Femur (tissue), 1 donor: ENCODE measurements at regions not wholly inside any gene's neighbourhood (a gene's known extent, or its start where the extent isn't known, plus 50 kb on each side); places are given as distances from the start of the nearest gene placed in this dataset.
A peak's percentile ranks its signal among the peaks of the same experiment; 100 is the strongest.

Experiments
- DNase-seq: peaks from one replicate; pipeline ENCODE4 v3.0.0-alpha.2; 2017

DNA sequence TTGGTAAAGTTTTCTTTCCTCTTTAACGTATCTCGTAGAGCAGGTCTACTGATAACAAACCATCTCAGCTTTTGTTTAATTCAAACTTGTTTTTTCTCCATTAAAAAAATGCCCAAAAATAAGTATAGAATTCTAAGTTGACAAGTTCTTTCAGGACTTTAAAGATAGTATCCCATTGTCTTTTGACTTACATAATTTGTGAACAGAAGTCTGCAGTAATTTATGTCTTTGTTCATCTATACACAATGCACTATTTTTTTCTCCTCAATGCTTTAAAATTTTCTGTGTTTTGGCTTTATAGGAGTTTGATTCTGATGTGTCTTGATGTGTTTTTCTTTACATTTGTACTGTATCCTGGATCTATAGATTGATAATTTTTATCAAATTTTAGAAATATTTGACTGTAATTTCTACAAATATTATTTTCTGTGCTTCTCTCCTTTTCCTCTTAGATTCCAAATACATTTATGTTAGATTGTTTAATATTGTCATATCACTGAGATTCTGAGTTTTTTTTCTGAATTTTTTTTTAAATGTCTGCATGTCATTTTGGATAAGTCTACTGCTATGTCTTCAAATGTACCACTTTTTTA, 143.3 kb downstream of the FTCDNL1 start:
- no peak for DNase-seq

DNA sequence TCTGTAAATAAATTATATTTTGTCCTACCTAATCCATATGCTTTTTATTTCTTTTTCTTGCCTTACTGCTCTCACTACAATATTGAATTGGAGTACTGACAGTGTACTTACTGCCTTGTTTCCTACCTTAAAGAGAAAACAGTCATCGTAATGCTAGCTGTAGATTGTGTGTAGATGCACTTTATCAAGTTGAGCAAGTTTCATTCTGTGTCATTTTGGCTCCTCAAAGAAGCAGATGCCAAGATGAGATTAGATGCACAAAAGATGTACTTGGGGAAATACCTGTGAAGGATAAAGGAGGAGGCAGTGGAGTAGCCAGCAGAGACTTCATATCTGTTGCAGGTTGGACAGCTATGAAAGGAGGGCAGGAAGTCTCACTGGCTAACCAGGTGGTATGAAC, 145.5 kb downstream of the FTCDNL1 start:
- DNase-seq = no peak

DNA sequence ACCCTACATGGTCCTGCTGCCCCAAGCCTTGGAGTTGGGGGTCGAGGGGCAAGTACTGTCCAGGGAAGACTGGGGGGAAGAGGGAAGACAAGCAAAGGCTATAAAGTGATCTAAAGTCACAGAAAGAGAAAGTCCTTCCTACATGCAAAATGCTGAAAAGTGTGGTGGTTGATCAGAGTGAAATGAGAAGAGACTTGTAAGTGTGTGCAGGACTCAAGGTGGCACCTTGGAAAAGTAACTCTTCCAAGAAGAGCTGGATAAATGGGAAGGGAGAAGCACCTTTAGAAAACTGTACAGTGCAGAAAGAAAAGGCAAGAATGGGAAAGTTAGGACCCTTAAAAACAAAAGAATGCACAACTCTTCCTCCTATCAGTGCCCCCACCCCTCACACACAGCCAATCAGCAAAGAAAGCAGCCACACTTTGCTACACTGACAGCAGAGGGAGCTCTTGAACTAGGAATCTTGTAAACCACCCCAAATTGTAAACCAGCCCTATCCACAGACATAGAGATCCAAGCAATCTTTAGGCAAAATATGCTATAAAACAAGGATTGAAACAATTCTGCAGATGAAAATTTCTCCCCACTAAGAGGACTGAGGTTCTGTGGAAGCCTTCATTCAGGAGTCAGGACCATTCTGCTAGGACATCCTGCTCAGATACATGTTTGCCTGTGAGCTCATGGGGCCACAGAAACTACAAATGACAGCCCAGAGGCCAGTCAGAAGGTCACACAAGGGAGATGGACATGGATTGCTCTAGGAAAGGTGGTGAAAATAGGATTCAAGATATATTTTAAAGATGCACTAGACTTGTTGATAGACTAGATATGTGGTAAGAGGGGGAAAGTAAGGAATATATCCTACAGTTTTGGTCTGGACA, 146.4 kb downstream of the FTCDNL1 start:
- DNase-seq = peak; percentile 24

DNA sequence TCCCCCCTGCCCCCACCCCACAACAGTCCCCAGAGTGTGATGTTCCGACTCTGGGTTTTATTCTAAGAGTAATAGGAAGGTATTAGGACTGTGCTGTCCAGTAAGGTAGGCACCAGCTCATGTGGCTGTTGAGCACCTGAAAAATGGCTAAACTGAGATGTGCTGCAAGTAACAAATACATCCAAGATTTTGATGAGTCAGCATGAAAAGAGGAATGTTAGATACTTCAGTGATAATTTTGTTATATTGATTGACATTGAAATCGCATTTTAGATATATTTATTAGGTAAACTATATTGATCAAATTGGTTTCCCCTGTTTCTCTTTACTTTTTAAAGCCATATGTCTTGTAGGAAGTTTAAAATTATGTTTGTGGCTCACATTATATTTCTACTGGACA, 147.8 kb downstream of the FTCDNL1 start:
- DNase-seq = no peak

DNA sequence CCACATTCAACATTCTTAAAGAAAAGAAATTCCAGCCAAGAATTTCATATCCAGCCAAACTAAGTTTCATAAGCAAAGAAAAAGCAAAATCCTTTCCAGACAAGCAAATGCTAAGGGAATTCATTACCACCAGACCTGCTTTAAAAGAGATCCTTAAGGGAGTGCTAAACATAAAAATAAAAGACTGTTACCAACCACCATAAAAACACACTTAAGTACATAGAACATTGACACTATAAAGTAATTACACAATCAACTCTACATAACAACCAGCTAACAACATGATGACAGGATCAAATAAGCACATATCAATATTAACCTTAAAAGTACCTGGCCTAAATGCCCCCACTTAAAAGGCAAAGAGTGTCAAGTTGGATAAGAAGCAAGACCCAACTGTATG, 153.5 kb downstream of the FTCDNL1 start:
- no peak for DNase-seq

DNA sequence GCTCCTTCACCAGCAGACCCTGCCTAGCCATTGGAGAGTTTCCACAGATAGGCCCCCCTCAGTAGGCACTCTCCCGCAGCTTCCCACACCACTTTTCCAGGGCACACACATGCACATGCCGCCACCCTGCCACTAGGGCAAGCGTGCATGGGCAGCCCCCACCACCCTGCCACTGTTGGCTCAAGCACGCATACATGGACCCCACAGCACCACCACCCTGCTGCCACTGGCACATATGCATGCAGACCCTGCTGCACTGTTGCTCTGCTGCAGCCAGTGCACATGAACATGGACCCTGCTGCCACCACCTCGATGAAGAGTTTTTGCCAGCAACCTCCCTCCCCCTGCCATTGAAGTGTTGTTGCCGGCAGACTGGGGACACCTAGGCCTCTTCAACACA, 154.9 kb downstream of the FTCDNL1 start:
- DNase-seq = no peak

DNA sequence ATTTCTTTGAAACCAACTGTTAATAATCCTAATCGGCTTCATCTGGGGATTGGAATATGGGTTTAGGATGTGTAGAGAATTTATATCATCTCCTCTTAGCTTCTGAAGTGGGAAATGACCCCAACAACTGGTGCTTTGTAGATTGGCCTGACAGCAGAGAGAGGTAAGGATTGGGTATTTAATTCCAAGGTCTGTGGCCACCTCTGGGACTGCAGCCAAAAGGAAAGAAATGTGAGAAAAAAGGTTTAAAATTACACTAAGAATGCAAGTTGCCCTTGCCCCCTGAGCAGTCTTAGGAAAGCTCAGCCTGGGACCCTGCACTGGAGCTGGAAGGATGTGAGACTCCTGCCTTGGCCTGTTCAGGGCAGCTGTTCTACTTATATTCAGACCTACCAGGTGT, 157.1 kb downstream of the FTCDNL1 start:
- no peak for DNase-seq

DNA sequence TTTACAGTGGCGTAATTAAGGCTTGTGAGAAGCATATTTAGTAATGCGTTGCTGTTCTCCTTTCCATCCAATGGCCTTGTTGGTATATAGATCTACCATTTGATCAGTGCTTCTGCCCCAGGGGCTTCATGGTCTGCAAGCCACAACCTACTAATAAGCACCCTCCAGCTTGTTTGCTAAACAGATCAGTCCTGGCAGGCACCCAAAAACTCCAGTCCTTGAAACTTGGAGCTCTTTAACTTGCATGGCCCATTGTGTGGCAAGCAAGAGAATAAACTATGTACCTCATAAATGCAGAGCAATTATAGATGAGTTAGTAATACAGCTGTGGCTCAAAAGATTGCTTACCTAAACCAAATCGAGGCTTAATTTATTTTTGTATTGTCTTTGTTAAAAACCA, 158.5 kb downstream of the FTCDNL1 start:
- DNase-seq = peak; percentile 25

DNA sequence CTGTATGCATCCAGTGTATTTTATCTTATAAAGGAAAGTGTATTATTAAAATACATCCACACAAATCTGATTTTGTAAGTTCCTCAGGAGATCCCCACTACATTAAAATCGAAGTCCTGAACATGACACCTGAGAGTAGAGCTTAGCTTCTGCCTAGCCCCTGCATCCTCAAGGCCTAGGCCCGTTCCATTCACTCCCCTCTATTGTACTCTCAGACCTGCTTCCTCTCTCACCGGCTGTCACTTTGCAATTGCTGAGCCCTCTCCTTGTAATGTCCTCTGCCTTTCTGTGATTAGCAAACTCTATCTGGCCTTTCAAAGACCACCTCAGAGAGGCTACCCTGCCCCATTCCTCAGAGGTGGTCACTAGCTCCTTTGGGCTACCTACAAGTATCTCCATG, 160.8 kb downstream of the FTCDNL1 start:
- no peak for DNase-seq

DNA sequence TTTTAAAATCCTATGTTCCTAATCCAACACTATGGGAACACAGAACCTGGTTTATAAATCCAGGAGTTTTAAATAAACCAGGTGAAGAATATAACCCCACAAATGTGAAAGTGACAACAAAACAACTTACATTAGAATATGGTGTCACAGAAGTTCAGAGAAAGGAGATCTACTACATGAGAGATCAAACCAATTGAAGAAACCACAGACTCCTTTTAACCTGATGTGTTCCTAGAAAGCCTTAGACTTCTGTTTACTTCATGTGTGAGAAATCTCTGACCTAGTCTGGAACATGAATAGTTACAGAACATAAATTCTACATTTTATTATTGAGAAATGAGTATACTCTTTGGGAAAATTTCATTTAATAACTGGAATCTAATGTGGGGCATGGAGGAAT, 165.3 kb downstream of the FTCDNL1 start:
- no peak for DNase-seq

DNA sequence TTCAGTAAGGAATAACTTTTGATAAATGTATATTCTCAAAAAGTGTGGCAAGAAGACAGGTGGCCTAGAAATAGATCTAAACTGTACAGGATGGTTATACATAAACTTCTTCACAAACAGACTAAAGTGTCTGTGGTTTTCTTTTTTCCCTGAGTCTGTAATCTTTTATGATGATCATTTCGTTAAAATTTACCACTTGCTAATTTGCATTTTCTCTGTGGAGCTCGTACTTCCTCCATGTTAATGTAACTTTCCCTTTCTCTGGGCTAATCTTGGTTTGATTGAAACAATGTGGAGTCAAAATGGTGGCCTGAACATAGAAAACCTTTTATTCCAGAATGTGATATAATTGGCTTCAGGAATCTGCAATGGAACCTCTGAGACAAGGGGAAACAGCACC, 166.2 kb downstream of the FTCDNL1 start:
- no peak for DNase-seq

DNA sequence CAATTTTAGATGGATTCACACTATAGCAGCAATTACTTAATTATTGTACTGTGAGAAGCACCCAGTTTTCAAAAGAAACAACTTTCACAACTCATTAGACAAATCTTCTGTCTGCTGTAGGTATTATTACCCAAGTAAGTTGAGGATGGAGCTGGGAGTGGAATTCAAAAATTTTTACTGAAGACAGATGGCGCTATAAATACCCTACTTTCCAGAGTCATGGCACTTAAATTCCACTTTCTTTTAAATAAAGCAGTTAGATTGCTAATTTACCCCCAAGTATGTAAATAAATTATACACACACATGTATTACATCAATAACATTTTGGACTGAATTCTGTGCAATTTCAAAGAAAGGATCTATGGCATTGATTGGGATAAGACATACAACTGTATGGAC, 166.8 kb downstream of the FTCDNL1 start:
- no peak for DNase-seq

DNA sequence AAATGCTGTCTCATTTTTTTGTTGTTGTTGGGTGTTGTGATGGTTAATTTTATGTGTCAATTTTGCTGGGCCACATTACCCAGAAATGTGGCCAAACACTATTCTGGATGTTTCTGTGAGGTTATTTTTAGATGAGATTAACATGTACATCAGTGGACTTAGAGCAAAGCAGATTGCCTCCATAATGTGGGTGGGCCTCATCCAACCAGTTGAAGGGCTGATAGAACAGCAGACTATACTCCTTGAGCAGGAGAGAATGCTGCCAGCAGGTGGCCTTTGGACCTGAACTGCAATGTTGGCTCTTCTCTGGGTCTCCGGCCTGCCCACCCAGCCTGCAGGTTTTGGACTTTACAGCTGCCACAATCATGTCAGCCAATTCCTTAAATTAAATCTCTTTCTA, 169.0 kb downstream of the FTCDNL1 start:
- no peak for DNase-seq

DNA sequence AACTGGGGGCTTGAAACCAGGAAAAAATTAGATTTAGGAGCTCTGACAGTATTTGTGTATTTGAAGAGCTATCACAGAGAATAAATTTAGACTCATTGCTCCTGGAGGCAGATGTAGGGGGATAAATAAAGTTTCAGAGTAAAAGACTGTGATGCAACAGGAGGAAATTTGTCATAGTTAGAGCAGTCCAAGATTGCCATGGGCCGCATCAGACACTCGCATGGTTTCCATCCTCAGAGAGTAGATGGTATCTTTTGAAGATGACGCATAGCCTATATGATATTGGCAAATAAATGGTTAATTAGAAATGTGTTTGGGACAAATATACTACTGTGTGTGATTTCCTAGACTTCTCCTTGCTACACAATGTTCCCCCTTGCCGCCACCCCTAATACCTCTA, 170.5 kb downstream of the FTCDNL1 start:
- no peak for DNase-seq

DNA sequence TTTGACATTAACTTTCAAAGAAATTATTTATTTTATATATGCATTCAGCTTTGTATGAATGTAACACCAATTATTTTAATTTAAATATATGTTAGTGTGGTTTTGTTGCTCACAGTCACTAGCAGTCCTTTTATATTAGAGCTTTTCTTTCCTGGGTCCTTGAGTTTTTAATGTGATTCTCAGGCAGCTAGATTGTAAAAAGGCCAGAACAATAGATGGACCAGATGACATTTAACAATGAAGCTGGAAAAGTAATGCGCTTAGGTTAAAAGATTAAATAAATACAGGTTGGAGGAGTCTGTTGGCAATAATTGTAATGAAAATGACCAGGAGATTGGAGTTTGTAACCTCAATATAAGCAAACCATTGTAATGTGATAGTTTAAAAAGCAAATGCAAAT, 171.1 kb downstream of the FTCDNL1 start:
- DNase-seq = no peak

DNA sequence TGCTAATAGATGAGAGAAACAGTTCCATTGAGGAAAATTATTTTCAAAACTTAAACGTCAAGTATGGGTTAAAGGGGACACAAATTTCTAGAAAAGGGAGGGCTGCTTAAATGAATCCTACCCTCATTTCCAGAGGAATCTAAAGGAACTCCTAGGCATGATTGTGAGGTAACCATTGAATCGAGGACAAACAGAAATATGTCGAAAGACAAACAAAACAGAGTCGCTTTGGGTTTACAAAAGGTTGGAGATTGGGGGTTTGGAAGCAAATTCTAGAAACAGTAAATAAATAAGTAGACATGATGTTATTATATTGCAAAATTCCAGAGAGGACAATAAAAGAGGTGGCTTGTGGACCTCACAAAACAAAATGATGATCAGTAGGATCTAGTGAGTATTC, 173.1 kb downstream of the FTCDNL1 start:
- DNase-seq = no peak

DNA sequence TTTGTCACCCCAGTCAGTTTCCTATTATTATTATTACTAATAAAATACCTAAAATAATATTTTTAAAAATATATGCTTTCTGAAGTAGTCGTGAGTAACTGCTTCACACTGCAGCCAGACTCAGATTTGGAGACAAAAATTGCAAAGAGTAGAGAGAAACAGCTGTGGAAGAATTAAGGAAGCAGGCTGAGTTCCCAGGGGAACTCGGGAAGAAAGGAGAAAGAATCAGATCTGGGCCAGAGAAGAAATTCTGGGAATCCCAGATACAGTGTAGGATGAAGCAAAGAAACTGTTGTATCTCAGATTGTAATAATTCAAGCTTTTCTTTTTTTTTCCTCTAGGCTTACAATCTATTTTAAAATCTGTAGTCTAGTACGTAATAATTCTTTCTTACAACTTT, 182.3 kb downstream of the FTCDNL1 start:
- no peak for DNase-seq

DNA sequence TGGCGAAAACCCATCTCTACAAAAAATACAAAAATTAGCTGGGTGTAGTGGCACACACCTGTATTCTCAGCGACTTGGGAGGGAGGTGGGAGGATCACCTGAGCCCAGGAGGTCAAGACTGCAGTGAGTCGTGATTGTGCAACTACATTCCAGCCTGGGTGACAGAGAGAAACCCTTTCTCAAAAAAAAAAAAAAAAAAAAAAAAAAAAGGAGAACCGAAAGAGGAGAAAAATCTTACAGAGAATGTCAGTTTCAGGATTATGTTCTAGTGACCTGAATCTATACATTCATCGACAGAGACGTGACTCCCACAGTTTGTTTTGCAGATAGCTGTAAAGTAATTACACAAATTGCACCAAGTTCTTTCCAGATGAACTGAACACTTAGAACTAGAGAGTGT, 187.8 kb downstream of the FTCDNL1 start:
- no peak for DNase-seq

DNA sequence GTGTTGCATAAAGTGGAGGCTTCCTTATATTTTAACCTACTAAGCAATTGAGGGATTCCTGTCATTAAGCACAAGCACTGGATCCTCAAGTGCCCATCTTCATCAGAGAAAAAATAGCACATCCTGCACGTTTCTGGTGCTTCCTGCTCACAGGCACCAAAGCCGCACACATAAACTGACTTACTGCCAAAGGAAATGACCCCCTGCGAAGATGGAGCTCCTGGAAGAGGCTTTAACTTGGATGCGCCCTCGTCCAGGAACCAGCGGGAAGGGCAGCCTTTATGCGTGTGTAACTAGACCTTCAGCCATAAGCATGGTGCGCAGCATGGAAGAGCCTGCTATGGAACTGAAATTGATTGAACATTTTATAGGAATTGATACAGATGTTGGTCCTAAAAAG, 188.7 kb downstream of the FTCDNL1 start:
- no peak for DNase-seq

DNA sequence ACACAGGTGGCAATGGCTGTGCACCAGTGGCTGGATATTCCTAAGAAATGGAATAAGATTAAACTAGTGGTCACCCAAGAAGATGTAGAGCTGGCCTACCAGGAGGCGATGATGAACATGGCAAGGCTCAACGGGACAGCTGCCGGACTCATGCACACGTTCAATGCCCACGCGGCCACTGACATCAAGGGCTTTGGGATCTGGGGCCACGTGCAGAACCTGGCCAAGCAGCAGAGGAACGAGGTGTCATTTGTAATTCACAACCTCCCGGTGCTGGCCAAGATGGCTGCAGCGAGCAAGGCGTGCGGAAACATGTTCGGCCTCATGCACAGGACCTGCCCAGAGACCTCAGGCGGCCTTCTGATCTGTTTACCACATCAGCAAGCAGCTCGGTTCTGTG, 190.8 kb downstream of the FTCDNL1 start:
- DNase-seq = no peak

DNA sequence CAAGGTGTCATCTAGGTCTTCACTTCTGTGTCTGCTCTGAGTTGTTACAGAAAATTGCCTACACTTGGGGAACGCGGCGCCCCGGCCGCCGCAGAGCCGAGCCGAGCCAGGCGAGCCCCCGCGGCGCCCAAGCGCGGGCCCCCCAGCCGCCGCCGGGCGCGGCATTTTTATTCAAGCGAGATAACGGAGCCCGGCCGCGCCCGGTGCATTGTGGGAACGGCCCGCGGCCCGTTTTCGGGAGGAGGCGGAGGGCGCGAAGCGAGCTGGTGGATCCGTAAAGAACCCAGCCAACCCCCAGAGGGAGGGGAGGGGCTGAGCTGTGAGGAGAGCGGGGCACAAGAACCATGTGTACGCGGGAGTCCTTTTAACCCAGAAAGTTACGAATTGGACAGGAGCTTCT, 191.8 kb downstream of the FTCDNL1 start:
- DNase-seq = peak; percentile 64

DNA sequence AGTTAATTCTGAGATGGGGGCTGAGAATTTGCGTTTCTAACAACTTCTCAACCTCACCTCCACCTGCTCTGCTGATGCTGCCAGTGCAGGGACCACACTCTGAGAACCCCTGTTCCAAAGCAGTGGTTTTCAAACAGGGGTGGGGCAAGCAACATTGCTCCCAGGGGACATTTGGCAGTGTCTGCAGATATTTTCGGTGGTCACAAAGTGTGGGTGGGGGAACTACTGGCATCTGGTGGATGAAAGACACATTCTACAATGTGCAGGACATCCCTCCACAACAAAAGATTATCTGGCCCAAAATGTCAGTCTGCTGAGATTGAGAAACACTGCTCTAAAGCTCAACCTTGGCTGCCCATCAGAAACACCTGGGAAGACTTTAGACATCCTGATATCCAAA, 188.7 kb upstream of the SATB2 start:
- no peak for DNase-seq

DNA sequence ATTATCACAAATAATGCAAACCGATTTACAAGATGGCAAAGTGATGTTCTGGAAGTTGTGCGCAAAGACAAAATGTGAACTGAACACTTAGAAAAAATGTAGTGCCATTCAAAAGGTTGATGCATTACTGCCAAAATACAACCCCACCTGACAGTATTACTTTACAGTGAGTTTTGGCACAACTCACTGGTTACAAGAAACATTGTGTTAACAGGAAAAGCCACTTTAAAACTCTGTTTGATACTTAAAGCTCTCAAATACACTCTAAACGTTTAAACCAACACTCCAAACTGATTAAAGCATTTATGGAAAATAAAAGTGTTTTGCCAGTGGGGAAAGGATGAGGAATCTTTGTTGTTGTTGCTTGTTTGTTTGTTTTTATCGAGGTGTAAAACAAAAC, 173.4 kb upstream of the SATB2 start:
- DNase-seq = no peak

DNA sequence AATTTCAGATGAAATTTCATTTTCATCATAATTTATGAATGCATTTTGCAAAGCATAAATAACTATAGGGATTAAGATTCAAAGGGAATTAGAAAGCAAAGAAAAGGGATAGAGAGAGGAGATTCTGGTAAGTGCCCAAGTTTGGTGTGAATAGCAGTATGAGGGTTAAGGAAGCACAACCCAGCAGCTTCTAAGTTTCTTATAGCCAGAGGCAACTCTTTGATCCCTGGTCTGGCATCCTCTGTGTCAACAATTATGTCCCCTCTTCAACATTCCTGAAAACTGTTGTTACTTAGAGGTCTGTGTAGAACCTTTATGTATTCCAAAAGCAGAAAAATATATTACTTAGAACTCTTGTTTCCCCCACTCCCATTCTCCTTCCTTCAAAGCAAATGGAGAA, 171.6 kb upstream of the SATB2 start:
- no peak for DNase-seq

DNA sequence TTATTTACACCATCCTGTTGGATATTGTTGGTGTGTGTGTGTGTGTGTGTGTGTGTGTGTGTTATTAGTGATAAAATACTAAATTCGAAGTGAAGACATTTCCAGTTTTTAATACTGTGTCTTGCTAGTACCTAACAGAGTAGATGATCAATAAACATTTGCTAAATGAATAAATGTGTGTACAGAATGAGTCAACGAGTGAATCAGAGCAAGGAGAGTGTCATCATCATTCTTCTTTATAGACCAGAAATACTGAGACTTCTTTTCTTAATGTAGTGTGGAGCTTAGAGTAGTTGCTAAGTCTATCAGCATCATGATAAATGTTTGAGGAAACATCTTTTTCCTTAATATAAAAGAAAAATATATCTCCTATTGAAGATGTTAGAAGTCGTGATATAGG, 169.7 kb upstream of the SATB2 start:
- DNase-seq = no peak
